ENCODE measurements at regions not wholly inside any gene's neighbourhood (a gene's known extent, or its start where the extent isn't known, plus 50 kb on each side); places are given as distances from the start of the nearest gene placed in this dataset.

GRCh38 chr4:108366716-108367115, 198.0 kb upstream of the LEF1 start:
- no peaks in the 10 kb centered on the region for H3K36me3 ChIP-seq (replicated peaks)
- in situ Hi-C loops (cut with HindIII; ENCODE audit: low pct_ligation_motif_present, low sequenced_read_pairs) = no loop called here
- no peak for TF ChIP-seq CTCF (IDR thresholded peaks at IDR 0.05; ENCODE audit: low read depth, low read length, missing control alignments)

GRCh38 chr4:108365551-108365950, 196.8 kb upstream of the LEF1 start:
- Histone ChIP-seq H3K27me3 (replicated peaks) (peaks cover 3% of the 10 kb centered on the region), H3K4me3 (ENCODE audit: low read depth, low read length) (no peak overlapping the region), H3K27ac (no peak overlapping the region), H3K36me3 (replicated peaks) (no peaks in the 10 kb centered on the region)
- no peak for TF ChIP-seq CTCF (IDR thresholded peaks at IDR 0.05; ENCODE audit: low read depth, low read length, missing control alignments)
- DNase-seq = no peak
- in situ Hi-C loops (cut with HindIII; ENCODE audit: low pct_ligation_motif_present, low sequenced_read_pairs) = no loop called here

More at GRCh38 chr4:108366716-108367115, 198.0 kb upstream of the LEF1 start:
- no peak for DNase-seq
- H3K27me3 ChIP-seq (replicated peaks) = peaks cover 3% of the 10 kb centered on the region
- no peak overlapping the region for H3K27ac ChIP-seq
- no peak overlapping the region for H3K4me3 ChIP-seq (ENCODE audit: low read depth, low read length)

- Histone ChIP-seq H3K27ac (no peak overlapping the region), H3K4me3 (ENCODE audit: low read depth, low read length) (no peak overlapping the region), H3K27me3 (replicated peaks) (no peaks in the 10 kb centered on the region), H3K36me3 (replicated peaks) (no peaks in the 10 kb centered on the region)
- no peak for TF ChIP-seq CTCF (IDR thresholded peaks at IDR 0.05; ENCODE audit: low read depth, low read length, missing control alignments)
- in situ Hi-C loops (cut with HindIII; ENCODE audit: low pct_ligation_motif_present, low sequenced_read_pairs) = no loop called here
- DNase-seq = no peak
Observed at GRCh38 chr4:108361886-108362285, 193.2 kb upstream of the LEF1 start.

- no peak for TF ChIP-seq CTCF (IDR thresholded peaks at IDR 0.05; ENCODE audit: low read depth, low read length, missing control alignments)
- Histone ChIP-seq H3K27ac (peak overlapping the region; percentile 42), H3K36me3 (replicated peaks) (no peaks in the 10 kb centered on the region), H3K4me3 (ENCODE audit: low read depth, low read length) (no peak overlapping the region), H3K27me3 (replicated peaks) (no peaks in the 10 kb centered on the region)
- in situ Hi-C loops (cut with HindIII; ENCODE audit: low pct_ligation_motif_present, low sequenced_read_pairs) = no loop called here
- DNase-seq = no peak
Observed at GRCh38 chr4:108361446-108361820, 192.7 kb upstream of the LEF1 start.

- Histone ChIP-seq H3K36me3 (replicated peaks) (no peaks in the 10 kb centered on the region), H3K4me3 (ENCODE audit: low read depth, low read length) (no peak overlapping the region), H3K27me3 (replicated peaks) (no peaks in the 10 kb centered on the region), H3K27ac (peak overlapping the region; percentile 42)
- in situ Hi-C loops (cut with HindIII; ENCODE audit: low pct_ligation_motif_present, low sequenced_read_pairs) = no loop called here
- TF ChIP-seq CTCF (IDR thresholded peaks at IDR 0.05; ENCODE audit: low read depth, low read length, missing control alignments) = no peak
- DNase-seq = peak; percentile 77
Observed at GRCh38 chr4:108360754-108361445, 192.2 kb upstream of the LEF1 start.
